OCI-LY7 (cell line): ENCODE measurements at regions not wholly inside any gene's neighbourhood (a gene's known extent, or its start where the extent isn't known, plus 50 kb on each side); places are given as distances from the start of the nearest gene placed in this dataset.
"Not testable (repeated sequence)": the region's sequence is repeated elsewhere in the genome, so short reads cannot be mapped to it uniquely, and the experiment has no call there.

Experiments used
- BruUV-seq: library from RNA; stranded (reverse); fragments of 400-500 nt; replicated peaks from 2 replicates; lab custom pipeline; 2021; lab: Mats Ljungman, UMichigan
- CTCF ChIA-PET: fragments of 300-600 bp; sonication (Branson Sonifier 250); formaldehyde crosslinking; loops from one replicate; lab custom pipeline; 2022; ENCODE audit warnings: antibody characterized with exemption; ENCODE audit not compliant: unreplicated experiment; lab: Charles Lee
- POLR2A ChIA-PET: fragments of 300-600 bp; sonication (Branson Sonifier 250); formaldehyde crosslinking; loops from one replicate; lab custom pipeline; 2022; ENCODE audit warnings: antibody characterized with exemption; lab: Charles Lee
- DNase-seq: peaks from one replicate; pipeline ENCODE4 v3.0.0-alpha.2; 2015; ENCODE audit warnings: low spot score
- H2AFZ ChIP-seq: fragments of 200-600 bp; sonication (generic), shearing (Covaris generic); 2 replicates; pipeline ENCODE4 v1.6.1; 2014; ENCODE audit warnings: mild to moderate bottlenecking, antibody characterized with exemption, low read length, moderate library complexity
- H3K27ac ChIP-seq: fragments of 200-600 bp; sonication (generic); 2 replicates; pipeline ENCODE4 v1.5.1; 2014; ENCODE audit warnings: mixed run types, low read depth, mild to moderate bottlenecking, moderate library complexity, low read length, inconsistent platforms; ENCODE audit not compliant: poor library complexity, severe bottlenecking
- H3K36me3 ChIP-seq: fragments of 200-600 bp; sonication (generic); 2 replicates; pipeline ENCODE4 v1.6.1; 2014; ENCODE audit warnings: mild to moderate bottlenecking, antibody characterized with exemption, low read length, moderate library complexity, mixed read lengths; ENCODE audit not compliant: insufficient read depth
- H3K4me1 ChIP-seq: fragments of 200-600 bp; sonication (generic); 2 replicates; pipeline ENCODE4 v1.5.1; 2014; ENCODE audit warnings: mild to moderate bottlenecking, low read length; ENCODE audit not compliant: insufficient read depth, poor library complexity, severe bottlenecking
- H3K4me2 ChIP-seq: fragments of 200-600 bp; sonication (generic); 2 replicates; pipeline ENCODE4 v1.6.1; 2014; ENCODE audit warnings: mild to moderate bottlenecking, low read length
- H3K4me3 ChIP-seq: fragments of 200-600 bp; sonication (generic); 2 replicates; pipeline ENCODE4 v1.5.1; 2014; ENCODE audit warnings: mild to moderate bottlenecking, low read depth, low read length; ENCODE audit not compliant: poor library complexity, severe bottlenecking
- H3K79me2 ChIP-seq: fragments of 200-600 bp; sonication (generic); 2 replicates; pipeline ENCODE4 v1.6.1; 2016; ENCODE audit warnings: low read depth, mild to moderate bottlenecking, low read length, moderate library complexity, mixed read lengths; ENCODE audit not compliant: insufficient read depth
- H3K9me2 ChIP-seq: fragments of 200-600 bp; sonication (generic); 2 replicates; pipeline ENCODE4 v1.6.1; 2016; ENCODE audit warnings: mild to moderate bottlenecking, low read length, mixed read lengths; ENCODE audit not compliant: insufficient read depth
- H3K9me3 ChIP-seq: fragments of 200-600 bp; sonication (generic); 2 replicates; pipeline ENCODE4 v1.6.1; 2014; ENCODE audit warnings: mild to moderate bottlenecking, mixed run types, low read length, mixed read lengths
- H4K20me1 ChIP-seq: fragments of 200-600 bp; sonication (generic); 2 replicates; pipeline ENCODE4 v1.6.1; 2014; ENCODE audit warnings: mild to moderate bottlenecking, antibody characterized with exemption, low read length, moderate library complexity, mixed read lengths; ENCODE audit not compliant: insufficient read depth
- EZH2phosphoT487 ChIP-seq: fragments of 200-600 bp; sonication (generic); IDR thresholded peaks from 2 replicates; pipeline ENCODE4 v1.6.1; 2018; ENCODE audit warnings: low read depth, borderline replicate concordance, mild to moderate bottlenecking, mixed run types, antibody characterized with exemption, low read length, moderate library complexity, mixed read lengths
- intact Hi-C: fragments of 100-400 bp; cut with micrococcal nuclease; formaldehyde crosslinking; loops from one replicate; pipeline ENCODE4 v1.10.0; 2022; ENCODE audit not compliant: unreplicated experiment
- TF ChIP-seq, protein P1 (sequence below): fragments of 200-600 bp; sonication (generic); conservative IDR thresholded peaks from 2 replicates; pipeline ENCODE4 v1.5.1; 2014; ENCODE audit warnings: mild to moderate bottlenecking, antibody characterized with exemption, low read length, moderate library complexity, mixed read lengths

DNA sequence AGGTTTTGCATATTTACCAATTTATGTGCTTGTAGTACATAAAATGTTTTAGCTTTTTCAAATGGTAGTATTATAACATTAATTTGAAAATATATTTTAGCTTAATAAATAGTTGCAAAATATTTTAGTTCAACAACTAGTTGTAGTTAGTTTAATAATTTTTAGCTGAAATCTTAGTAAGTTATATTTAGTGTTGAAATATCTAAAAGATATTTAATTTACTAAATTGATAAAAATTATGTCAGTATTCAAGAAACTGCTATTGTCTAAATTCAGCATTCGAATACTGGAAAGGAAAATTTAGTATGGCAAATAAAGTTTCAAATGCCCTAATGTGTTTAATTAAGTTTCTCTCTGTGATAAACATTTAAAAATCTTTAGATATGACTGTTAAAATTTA, 754.5 kb upstream of the MIR17HG start:
- H3K27ac ChIP-seq = no peak overlapping the region
- 0 out of 2 replicates have a peak, but pooled peaks cover 2% of the 10 kb centered on the region for H3K9me2 ChIP-seq
- intact Hi-C loops = no loop called here
- TF ChIP-seq EZH2phosphoT487 = no peak
- TF ChIP-seq, protein P1, sequence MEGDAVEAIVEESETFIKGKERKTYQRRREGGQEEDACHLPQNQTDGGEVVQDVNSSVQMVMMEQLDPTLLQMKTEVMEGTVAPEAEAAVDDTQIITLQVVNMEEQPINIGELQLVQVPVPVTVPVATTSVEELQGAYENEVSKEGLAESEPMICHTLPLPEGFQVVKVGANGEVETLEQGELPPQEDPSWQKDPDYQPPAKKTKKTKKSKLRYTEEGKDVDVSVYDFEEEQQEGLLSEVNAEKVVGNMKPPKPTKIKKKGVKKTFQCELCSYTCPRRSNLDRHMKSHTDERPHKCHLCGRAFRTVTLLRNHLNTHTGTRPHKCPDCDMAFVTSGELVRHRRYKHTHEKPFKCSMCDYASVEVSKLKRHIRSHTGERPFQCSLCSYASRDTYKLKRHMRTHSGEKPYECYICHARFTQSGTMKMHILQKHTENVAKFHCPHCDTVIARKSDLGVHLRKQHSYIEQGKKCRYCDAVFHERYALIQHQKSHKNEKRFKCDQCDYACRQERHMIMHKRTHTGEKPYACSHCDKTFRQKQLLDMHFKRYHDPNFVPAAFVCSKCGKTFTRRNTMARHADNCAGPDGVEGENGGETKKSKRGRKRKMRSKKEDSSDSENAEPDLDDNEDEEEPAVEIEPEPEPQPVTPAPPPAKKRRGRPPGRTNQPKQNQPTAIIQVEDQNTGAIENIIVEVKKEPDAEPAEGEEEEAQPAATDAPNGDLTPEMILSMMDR = no peak
- no peaks in the 10 kb centered on the region for H3K79me2 ChIP-seq
- DNase-seq = no peak
- POLR2A ChIA-PET = interaction anchor here (0.6 to 1.2 kb wide), 13 partner anchors 10 to 1807 kb away, joined by 3 to 8 read pairs (median 4); no protein-coding TSS in a partner anchor
- no peak overlapping the region for H3K4me2 ChIP-seq
- CTCF ChIA-PET = no interaction called here
- BruUV-seq = no TSS peak
- no peak overlapping the region for H2AFZ ChIP-seq
- H3K4me3 ChIP-seq = no peak overlapping the region
- no peaks in the 10 kb centered on the region for H3K36me3 ChIP-seq
- no peaks in the 10 kb centered on the region for H3K4me1 ChIP-seq
- H3K9me3 ChIP-seq = 0 out of 2 replicates have a peak, but pooled peaks cover 8% of the 10 kb centered on the region
- no peaks in the 10 kb centered on the region for H4K20me1 ChIP-seq

DNA sequence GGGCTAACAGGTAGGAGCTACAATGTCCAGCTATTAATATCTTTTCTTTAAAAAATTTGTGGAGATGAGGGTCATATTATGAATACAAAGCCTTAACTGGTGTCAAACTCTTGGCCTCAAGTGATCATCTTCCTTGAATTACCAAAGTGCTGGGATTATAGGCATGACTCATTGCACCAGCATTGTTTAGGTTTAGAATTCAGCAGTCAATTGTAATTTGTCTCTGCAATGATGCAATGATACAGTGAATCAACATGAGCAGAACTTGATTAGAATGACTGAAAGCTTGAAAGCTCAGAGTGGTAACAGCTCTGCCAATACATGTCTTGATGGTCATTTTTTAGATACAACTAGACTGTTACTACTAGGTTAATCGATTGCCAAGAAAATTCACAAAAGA, 752.8 kb upstream of the MIR17HG start:
- Histone ChIP-seq H3K9me3 (0 out of 2 replicates have a peak, but pooled peaks cover 8% of the 10 kb centered on the region), H3K9me2 (0 out of 2 replicates have a peak, but pooled peaks cover 7% of the 10 kb centered on the region), H3K4me3 (no peak overlapping the region), H3K27ac (no peak overlapping the region), H3K4me1 (no peaks in the 10 kb centered on the region), H3K4me2 (no peak overlapping the region), H4K20me1 (no peaks in the 10 kb centered on the region), H3K79me2 (no peaks in the 10 kb centered on the region), H3K36me3 (no peaks in the 10 kb centered on the region), H2AFZ (no peak overlapping the region)
- no TSS peak for BruUV-seq
- ChIA-PET POLR2A (interaction anchor here (0.6 to 1.8 kb wide), 5 partner anchors 11 to 457 kb away, joined by 3 to 10 read pairs (median 4); no protein-coding TSS in a partner anchor), CTCF (no interaction called here)
- DNase-seq = no peak
- no peak for TF ChIP-seq EZH2phosphoT487
- TF ChIP-seq, protein P1 = no peak
- intact Hi-C loops = no loop called here

DNA sequence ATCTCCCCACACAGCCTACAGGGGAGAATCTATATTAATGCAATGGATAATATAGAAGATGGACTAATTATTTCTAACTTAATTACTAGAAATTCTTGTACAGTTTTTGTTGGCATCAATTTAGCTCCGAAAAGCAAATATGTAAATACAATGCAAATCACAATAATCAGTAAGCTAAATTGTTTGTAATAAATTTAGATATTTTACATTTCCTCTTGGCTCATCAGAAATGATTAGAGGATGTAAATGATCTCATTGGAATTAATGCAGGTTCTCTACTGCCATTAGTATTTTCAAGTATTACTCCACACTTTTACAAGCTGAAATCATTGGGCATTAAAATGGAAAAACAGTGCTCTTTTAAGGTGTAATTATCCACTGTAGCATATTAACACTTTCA, 741.8 kb upstream of the MIR17HG start:
- no peak for DNase-seq
- Histone ChIP-seq H3K36me3 (no peaks in the 10 kb centered on the region), H3K4me1 (no peaks in the 10 kb centered on the region), H3K4me3 (no peak overlapping the region), H3K79me2 (no peaks in the 10 kb centered on the region), H3K27ac (no peak overlapping the region), H4K20me1 (no peaks in the 10 kb centered on the region), H3K4me2 (no peak overlapping the region), H2AFZ (no peak overlapping the region), H3K9me2 (no peaks in the 10 kb centered on the region), H3K9me3 (no peaks in the 10 kb centered on the region)
- CTCF ChIA-PET = no interaction called here
- POLR2A ChIA-PET = interaction anchor here (0.6 to 1.3 kb wide), 6 partner anchors 11 to 1402 kb away, joined by 3 to 4 read pairs (median 4); no protein-coding TSS in a partner anchor
- no TSS peak for BruUV-seq
- intact Hi-C loops = no loop called here
- TF ChIP-seq, protein P1 = no peak
- TF ChIP-seq EZH2phosphoT487 = no peak

DNA sequence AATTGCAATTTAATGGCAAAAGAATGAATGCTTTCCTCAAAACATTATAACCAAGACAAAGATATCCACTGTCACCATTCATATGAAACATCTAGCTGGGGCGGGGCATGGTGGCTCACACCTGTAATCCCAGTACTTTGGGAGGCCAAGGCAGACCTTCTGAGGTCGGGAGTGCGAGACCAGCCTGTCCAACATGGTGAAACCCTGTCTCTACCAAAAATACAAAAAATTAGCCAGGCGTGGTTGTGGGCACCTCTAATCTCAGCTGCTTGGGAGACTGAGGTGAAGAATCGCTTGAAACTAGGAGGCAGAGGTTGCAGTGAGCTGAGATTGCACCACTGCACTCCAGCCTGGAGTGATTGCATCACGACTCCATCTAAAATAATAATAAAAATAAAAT, 740.6 kb upstream of the MIR17HG start:
- H3K4me1 ChIP-seq, H3K36me3 ChIP-seq, intact Hi-C loops, BruUV-seq, H3K4me2 ChIP-seq, H3K9me3 ChIP-seq, H4K20me1 ChIP-seq, DNase-seq, H3K4me3 ChIP-seq, H3K9me2 ChIP-seq, CTCF ChIA-PET, H2AFZ ChIP-seq, H3K79me2 ChIP-seq, H3K27ac ChIP-seq: not testable (repeated sequence)
- POLR2A ChIA-PET = interaction anchor here (0.7 to 2.3 kb wide), 4 partner anchors 12 to 1817 kb away, joined by 3 to 10 read pairs (median 3); no protein-coding TSS in a partner anchor
